NCI-H1436 treated with DMSO at 0.1 percent for 48 hours (cell line): ENCODE measurements at regions not wholly inside any gene's neighbourhood (a gene's known extent, or its start where the extent isn't known, plus 50 kb on each side); places are given as distances from the start of the nearest gene placed in this dataset.

Source experiments
- DNase-seq: peaks from one replicate; lab custom pipeline; 2025; lab: John Stamatoyannopoulos, UW

DNA sequence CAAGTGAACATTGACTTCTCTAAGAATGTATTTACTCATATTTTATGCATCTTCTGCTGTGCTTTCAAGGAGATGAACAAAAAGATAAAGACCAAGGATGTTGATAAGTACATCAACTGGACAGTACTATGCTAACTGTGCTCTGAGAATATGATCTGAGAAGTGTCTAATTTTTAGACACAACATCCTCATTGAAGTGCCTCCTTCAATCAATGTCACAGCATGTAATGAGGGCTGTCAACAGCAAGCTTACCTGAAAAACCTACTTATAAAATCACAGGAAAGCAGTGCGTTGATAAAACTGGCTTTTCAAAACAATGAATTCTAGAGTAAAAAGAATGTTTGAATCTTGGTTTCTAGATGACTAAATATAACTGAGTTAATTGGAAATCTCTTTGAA, 452.9 kb upstream of the DSEL start:
- no peak for DNase-seq

DNA sequence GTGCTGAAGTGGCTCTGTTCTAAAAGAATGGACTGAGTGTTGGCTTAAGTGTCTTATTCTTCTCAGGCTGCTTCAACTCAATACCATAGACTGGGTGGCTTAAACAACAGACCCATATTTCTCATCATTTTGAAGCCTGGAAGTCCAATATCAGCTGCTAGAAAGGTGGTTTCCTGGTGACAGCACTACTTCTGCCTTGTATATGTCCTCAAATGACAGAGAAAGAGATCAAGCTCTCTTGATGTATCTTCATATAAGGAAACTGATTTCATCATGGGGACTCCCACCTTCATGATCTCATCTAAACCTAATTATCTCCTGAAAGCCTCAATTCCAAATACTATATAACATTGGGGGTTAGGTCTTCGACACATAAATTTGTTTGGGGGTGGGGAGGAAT, 449.7 kb upstream of the DSEL start:
- DNase-seq: no peak

- DNase-seq: no peak
Observed at GRCh38 chr18:67964462-67964861, 447.9 kb upstream of the DSEL start.

- DNase-seq: no peak
Observed at GRCh38 chr18:67961701-67962440, 445.4 kb upstream of the DSEL start.

- DNase-seq: no peak
Observed at GRCh38 chr18:67957684-67958083, 441.2 kb upstream of the DSEL start.

- no peak for DNase-seq
Observed at GRCh38 chr18:67954594-67954993, 438.1 kb upstream of the DSEL start.

DNA sequence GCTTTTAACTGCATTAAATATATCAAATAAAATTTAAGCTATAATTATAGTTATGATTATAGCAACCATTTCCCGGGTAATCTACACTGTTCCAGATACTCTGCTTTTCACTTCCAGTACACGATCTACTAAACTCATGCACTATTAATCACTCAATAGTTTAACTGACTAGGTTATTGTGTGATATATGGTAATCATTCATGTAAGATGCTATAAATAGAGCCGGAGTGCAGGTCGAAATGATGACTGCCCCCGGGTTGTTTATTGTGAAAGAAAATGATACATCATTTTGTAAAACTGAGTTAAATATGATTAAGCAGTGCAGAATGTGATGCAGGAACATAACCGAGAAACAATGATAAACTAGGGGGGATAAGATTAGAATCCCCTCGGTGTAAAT, 434.6 kb upstream of the DSEL start:
- DNase-seq: no peak

- DNase-seq: no peak
Observed at GRCh38 chr18:67938660-67939059, 422.1 kb upstream of the DSEL start.

DNA sequence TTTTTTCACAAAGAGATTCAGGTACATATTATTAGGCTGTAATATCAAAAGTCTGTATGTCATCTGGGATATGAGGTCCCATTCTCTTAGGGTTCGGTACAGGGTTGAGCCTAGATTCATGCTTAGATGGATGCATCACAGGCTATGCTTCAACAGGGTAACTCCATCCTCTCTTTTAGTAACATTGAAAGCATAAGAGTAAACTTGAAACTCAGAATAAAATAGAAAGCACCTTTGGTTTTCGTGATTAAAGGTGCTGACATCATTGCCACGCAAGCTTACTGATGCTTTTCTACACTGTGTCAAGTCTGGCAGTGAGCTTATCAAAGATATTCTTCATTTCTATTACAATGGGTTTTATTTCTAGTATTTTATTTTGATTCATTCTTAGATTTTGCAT, 419.1 kb upstream of the DSEL start:
- DNase-seq: no peak

- no peak for DNase-seq
Observed at GRCh38 chr18:67933271-67933670, 416.8 kb upstream of the DSEL start.

- no peak for DNase-seq
Observed at GRCh38 chr18:67932271-67932670, 415.8 kb upstream of the DSEL start.

- no peak for DNase-seq
Observed at GRCh38 chr18:67926929-67927864, 410.7 kb upstream of the DSEL start.

- DNase-seq: no peak
Observed at GRCh38 chr18:67924656-67925055, 408.1 kb upstream of the DSEL start.

- no peak for DNase-seq
Observed at GRCh38 chr18:67919316-67919715, 402.8 kb upstream of the DSEL start.

DNA sequence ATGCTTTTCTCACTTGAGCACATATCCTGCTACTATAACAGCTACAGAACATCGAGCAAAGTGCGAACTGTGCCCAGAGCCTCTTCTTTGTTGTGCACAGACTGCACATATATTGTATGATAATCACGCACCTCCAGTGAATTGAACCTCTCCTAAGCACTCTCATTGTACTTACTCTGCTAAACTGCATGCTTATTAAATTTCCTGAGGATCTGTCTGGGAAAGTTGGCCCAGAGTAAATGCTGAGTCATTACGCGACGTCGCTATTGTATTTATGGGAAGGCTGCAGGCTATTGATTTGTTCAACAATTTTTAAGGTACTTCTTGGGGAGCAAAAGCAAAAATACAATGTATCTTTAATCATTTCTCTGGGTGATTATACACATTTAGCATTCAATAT, 399.6 kb upstream of the DSEL start:
- peak; percentile 21 for DNase-seq

DNA sequence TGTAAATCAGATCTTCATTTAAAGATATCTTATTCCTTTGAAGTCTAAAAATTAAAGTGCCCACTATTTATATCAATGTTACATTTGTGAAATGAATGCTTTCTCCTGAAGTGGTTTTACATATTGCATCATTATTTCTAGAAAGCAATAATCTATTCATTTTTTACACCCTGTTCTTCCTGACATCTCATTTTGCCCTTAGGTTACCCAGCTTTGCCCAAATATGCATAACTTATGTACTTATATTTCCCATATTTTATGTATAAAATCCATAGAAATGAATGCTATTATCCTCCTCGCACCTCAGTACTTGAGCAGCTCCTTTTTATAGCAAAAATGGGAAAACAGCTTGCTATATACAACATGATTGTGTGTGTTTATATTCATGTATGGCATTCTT, 396.5 kb upstream of the DSEL start:
- no peak for DNase-seq

- no peak for DNase-seq
Observed at GRCh38 chr18:67901573-67901972, 385.1 kb upstream of the DSEL start.

GRCh38 chr18:67896451-67896850, 379.9 kb upstream of the DSEL start:
- no peak for DNase-seq

DNA sequence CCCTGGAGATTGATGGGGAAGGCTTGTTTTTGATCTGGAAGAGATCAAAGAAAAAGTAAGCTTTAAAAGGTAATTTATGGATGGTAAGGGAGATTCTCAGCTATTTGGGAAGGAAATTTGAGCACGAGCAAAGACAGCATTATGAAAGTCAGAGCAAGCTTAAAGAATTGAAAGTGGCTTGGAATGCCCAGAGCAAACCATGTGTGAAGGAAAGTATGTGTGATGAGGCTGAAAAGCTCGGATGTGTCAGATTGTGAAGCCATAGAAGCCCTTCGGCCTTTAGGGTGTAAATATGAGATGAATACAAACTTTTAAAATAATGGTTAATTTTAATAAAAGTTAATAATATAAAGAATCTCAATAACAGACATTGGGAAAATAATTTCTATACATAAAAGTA, 377.4 kb upstream of the DSEL start:
- DNase-seq: no peak

DNA sequence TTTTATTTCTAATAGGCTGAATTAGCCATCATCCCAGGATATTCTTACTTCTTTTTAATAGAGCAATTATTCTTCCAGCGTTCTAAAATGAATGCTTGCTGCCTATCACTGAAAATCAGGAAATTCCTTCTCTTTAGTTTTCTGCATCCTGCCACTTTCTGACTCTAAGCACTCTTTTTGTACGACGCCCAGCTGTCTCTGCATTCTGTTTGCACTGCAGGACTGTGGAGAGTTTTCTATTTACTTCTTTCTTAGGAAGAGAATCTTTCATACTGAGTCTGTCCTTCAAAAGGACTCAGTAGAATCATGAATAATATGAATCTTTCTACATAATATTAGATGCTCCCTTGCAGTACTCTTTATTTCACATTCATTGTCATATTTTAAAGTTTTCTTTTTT, 360.4 kb upstream of the DSEL start:
- DNase-seq: no peak

DNA sequence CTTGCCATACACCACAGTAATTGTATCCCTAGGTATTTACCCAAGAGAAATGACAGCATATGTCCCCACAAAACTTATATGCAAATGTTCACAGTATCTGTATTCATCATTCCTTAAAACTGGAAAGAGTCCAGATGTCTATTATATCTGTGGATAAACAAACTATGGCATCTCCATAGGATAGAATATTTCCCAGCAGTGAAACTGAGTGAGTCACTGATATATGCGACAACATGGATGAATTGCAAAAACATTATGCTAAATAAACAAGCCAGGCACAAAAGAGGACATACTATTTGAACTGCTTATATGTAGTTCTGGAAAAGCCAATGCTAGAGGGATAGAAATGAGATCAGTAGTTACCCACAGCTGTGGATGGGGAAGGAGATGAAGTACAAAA, 359.4 kb upstream of the DSEL start:
- DNase-seq: no peak

- DNase-seq: no peak
Observed at GRCh38 chr18:67875060-67875459, 358.5 kb upstream of the DSEL start.

GRCh38 chr18:67865400-67865799, 348.9 kb upstream of the DSEL start:
- DNase-seq: no peak
